Fibroblast of lung (primary cell): ENCODE measurements at regions not wholly inside any gene's neighbourhood (a gene's known extent, or its start where the extent isn't known, plus 50 kb on each side); places are given as distances from the start of the nearest gene placed in this dataset.

ENCODE experiments used
- DNase-seq, 2 donors: peaks; one replicate each; pipeline versions ENCODE4 v3.0.0 to v3.0.0-alpha.2; 2010; ENCODE audit warnings: low read depth in 2 of 2
- H2AFZ ChIP-seq: 2 replicates; pipeline ENCODE4 v1.5.1; 2012; ENCODE audit warnings: low read length, control low read depth, inconsistent platforms
- H3K27ac ChIP-seq: 2 replicates; pipeline ENCODE4 v1.5.1; 2011; ENCODE audit warnings: low read length, control low read depth; ENCODE audit not compliant: insufficient read depth
- H3K27me3 ChIP-seq: 2 replicates; pipeline ENCODE4 v1.5.1; 2011; ENCODE audit warnings: mild to moderate bottlenecking, low read length; ENCODE audit not compliant: control insufficient read depth, insufficient read depth
- H3K36me3 ChIP-seq: 2 replicates; pipeline ENCODE4 v1.5.1; 2011; ENCODE audit warnings: low read length; ENCODE audit not compliant: control insufficient read depth, insufficient read depth
- H3K4me1 ChIP-seq: 2 replicates; pipeline ENCODE4 v1.5.1; 2011; ENCODE audit warnings: low read length; ENCODE audit not compliant: control insufficient read depth, insufficient read depth; ENCODE audit errors: extremely low read depth
- H3K4me2 ChIP-seq: 2 replicates; pipeline ENCODE4 v1.5.1; 2011; ENCODE audit warnings: low read length, control low read depth; ENCODE audit not compliant: insufficient read depth; ENCODE audit errors: extremely low read depth
- H3K4me3 ChIP-seq, 4 experiments: fragments of 200-600 bp in 1 of 4; sonication (generic) in 1 of 4; replicated peaks in 1 of 4; 2 replicates each; pipeline ENCODE4 v1.5.1; 2011 to 2016; ENCODE audit warnings: low read length in 4 of 4, low read depth in 3 of 4, mild to moderate bottlenecking in 3 of 4, control low read depth in 2 of 4, inconsistent platforms in 1 of 4, mixed read lengths in 1 of 4; ENCODE audit not compliant: insufficient read depth in 1 of 4; ENCODE audit errors: control extremely low read depth in 1 of 4
- H3K79me2 ChIP-seq: 2 replicates; pipeline ENCODE4 v1.5.1; 2012; ENCODE audit warnings: mild to moderate bottlenecking, low read length, inconsistent platforms; ENCODE audit not compliant: control insufficient read depth, insufficient read depth
- H3K9ac ChIP-seq: 2 replicates; pipeline ENCODE4 v1.5.1; 2011; ENCODE audit warnings: mild to moderate bottlenecking, low read length, control low read depth; ENCODE audit not compliant: insufficient read depth
- H3K9me3 ChIP-seq: 2 replicates; pipeline ENCODE4 v1.5.1; 2012; ENCODE audit warnings: low read depth, low read length; ENCODE audit not compliant: control insufficient read depth, insufficient read depth
- H4K20me1 ChIP-seq: 2 replicates; pipeline ENCODE4 v1.5.1; 2011; ENCODE audit warnings: low read length; ENCODE audit not compliant: control insufficient read depth, insufficient read depth; ENCODE audit errors: extremely low read depth
- CTCF ChIP-seq, 2 donors: IDR thresholded peaks in 1 of 2; conservative IDR thresholded peaks in 1 of 2; 1 replicate in 1 of 2; 2 replicates in 1 of 2; pipeline ENCODE4 v1.5.1; 2011 to 2012; ENCODE audit warnings: low read length in 2 of 2, control low read depth in 1 of 2, inconsistent platforms in 1 of 2, low read depth in 1 of 2, mild to moderate bottlenecking in 1 of 2
- EZH2 ChIP-seq: IDR thresholded peaks from 2 replicates; pipeline ENCODE4 v1.5.1; 2012; ENCODE audit warnings: low read length, control low read depth, mild to moderate bottlenecking; ENCODE audit errors: missing control alignments

DNA sequence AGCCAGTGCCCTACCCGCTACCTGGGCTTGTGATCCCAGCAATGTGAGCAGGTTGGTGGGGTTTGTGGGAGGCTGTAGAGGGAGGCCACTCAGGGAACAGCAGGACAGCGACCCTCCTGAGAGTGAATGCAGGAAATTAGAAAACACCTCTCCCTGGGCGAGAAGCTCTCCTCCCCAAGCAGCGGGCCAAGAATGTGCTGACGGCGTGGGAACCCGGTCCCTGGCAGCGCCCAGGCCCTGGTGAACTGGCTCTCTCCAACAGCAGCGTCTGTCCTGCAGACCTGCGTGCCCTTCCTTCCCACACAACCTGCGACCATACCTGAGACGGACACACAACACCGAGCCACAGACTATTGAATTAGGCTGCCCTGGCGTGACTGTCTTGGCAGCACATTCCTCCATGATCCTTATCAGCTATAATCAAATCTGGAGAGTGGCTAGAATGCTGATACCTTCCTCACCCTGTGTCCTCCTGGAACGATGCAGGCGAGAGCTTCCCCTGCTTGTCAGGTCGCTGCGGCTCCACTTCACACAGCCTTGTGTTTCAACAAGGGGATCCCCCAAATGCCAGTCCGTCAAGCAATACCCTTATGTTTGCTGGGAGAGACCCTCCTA, 114.8 kb upstream of the GSC start:
- H3K9me3 ChIP-seq = no peaks in the 10 kb centered on the region
- H4K20me1 ChIP-seq = no peaks in the 10 kb centered on the region
- no peak overlapping the region for H3K27ac ChIP-seq
- no peaks in the 10 kb centered on the region for H3K79me2 ChIP-seq
- no peak for DNase-seq
- no peak overlapping the region for H3K4me3 ChIP-seq
- no peak overlapping the region for H3K4me2 ChIP-seq
- no peaks in the 10 kb centered on the region for H3K4me1 ChIP-seq
- no peak overlapping the region for H3K9ac ChIP-seq
- no peak overlapping the region for H2AFZ ChIP-seq
- H3K27me3 ChIP-seq = no peaks in the 10 kb centered on the region
- TF ChIP-seq EZH2 = no peak
- TF ChIP-seq CTCF (conservative IDR thresholded peaks at IDR 0.05 in 1 of 2, IDR thresholded peaks at IDR 0.05 in 1 of 2; ENCODE audit: low read depth in 1 of 2, low read length in 2 of 2) = no peak
- H3K36me3 ChIP-seq = no peaks in the 10 kb centered on the region

DNA sequence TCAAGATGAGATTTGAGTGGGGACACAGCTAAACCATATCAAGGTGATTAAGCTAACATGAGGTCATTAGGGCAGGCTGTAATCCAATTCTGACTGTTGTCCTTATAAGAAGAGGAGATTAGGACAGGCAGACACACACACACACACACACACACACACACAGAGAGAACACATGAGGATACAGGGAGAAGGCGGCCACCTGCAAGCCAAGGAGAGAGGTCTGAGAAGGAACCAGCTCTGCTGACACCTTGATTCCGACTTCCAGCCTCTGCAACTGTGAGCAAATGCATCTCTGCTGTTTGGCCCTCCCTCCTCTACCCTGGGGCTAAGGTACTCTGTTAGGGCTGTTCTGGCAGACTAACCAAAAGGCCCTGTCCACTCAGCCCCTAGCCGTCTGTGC, 112.5 kb upstream of the GSC start:
- H3K27ac ChIP-seq = no peak overlapping the region
- no peak overlapping the region for H2AFZ ChIP-seq
- no peaks in the 10 kb centered on the region for H3K9me3 ChIP-seq
- no peaks in the 10 kb centered on the region for H4K20me1 ChIP-seq
- H3K4me2 ChIP-seq = no peak overlapping the region
- no peak for DNase-seq
- TF ChIP-seq CTCF (conservative IDR thresholded peaks at IDR 0.05 in 1 of 2, IDR thresholded peaks at IDR 0.05 in 1 of 2; ENCODE audit: low read depth in 1 of 2, low read length in 2 of 2) (no peak), EZH2 (no peak)
- H3K9ac ChIP-seq = no peak overlapping the region
- H3K36me3 ChIP-seq = no peaks in the 10 kb centered on the region
- H3K4me3 ChIP-seq = no peak overlapping the region
- H3K4me1 ChIP-seq = no peaks in the 10 kb centered on the region
- no peaks in the 10 kb centered on the region for H3K79me2 ChIP-seq
- no peaks in the 10 kb centered on the region for H3K27me3 ChIP-seq

DNA sequence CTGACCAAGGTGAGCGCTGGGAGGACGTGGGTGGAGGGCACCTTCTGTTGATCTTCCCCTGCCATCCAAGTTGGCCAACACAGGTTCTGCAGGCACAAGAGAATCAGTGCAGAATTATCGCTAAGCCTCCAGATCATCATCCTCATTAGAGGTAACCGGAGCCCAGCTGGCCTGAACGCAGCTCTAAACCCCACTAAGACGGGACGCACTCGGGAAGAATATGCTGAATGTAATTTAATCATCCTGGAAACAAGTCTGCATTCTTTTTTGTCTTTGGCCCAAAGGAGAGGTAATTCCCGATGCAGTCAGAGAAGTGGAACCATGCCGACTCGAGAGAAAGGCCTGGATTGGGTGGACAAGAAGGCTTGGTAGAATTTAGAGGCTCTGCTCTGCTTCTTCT, 111.0 kb upstream of the GSC start:
- no peaks in the 10 kb centered on the region for H3K36me3 ChIP-seq
- no peak overlapping the region for H3K4me3 ChIP-seq
- H3K9ac ChIP-seq = no peak overlapping the region
- no peaks in the 10 kb centered on the region for H3K4me1 ChIP-seq
- no peak for DNase-seq
- H3K27me3 ChIP-seq = no peaks in the 10 kb centered on the region
- H2AFZ ChIP-seq = no peak overlapping the region
- no peaks in the 10 kb centered on the region for H3K79me2 ChIP-seq
- no peak overlapping the region for H3K4me2 ChIP-seq
- no peaks in the 10 kb centered on the region for H3K9me3 ChIP-seq
- TF ChIP-seq CTCF (conservative IDR thresholded peaks at IDR 0.05 in 1 of 2, IDR thresholded peaks at IDR 0.05 in 1 of 2; ENCODE audit: low read depth in 1 of 2, low read length in 2 of 2) = no peak
- no peak for TF ChIP-seq EZH2
- no peaks in the 10 kb centered on the region for H4K20me1 ChIP-seq
- no peak overlapping the region for H3K27ac ChIP-seq
